AG10803 (cell line): ENCODE measurements at regions not wholly inside any gene's neighbourhood (a gene's known extent, or its start where the extent isn't known, plus 50 kb on each side); places are given as distances from the start of the nearest gene placed in this dataset.

Source experiments
- DNase-seq: peaks from one replicate; pipeline ENCODE4 v3.0.0; 2010; ENCODE audit warnings: low read depth
- H3K4me3 ChIP-seq: 2 replicates; pipeline ENCODE4 v1.5.1; 2011; ENCODE audit warnings: mild to moderate bottlenecking, low read length, control low read depth
- TF ChIP-seq, protein P1 (sequence below): conservative IDR thresholded peaks from 2 replicates; pipeline ENCODE4 v1.5.1; 2011; ENCODE audit warnings: mild to moderate bottlenecking, low read length, control low read depth, inconsistent platforms

DNA sequence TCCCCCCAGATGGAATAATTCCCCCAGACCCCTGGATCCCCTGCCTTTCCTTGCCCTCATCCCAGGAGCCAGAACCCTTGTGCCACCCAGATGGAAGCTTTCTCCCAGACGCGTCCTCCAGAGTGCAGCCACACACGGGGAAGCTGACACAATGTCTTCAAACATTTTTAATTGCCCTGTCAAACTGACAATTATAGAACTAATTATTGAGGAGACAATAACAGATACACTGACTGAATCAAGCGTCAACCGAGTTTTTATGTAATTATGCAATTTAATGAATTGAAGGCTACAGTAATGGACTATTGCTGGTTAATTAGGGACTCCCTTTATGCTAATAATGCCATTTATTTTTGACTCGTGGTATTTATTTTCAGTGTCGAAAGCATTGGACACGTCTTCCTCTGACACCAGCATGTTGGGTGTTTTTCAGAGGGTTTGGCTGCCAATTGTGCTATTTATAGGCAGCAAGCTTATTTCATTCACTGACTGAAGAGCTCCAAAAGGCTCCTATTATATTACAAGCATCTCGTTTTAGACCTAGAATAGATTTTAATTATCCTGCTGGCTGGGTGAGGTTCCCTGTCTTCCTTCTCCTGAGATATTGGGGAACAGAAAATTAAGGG lies 298.2 kb upstream of the C16orf82 start:
- no peak overlapping the region for H3K4me3 ChIP-seq
- no peak for DNase-seq
- TF ChIP-seq, protein P1, sequence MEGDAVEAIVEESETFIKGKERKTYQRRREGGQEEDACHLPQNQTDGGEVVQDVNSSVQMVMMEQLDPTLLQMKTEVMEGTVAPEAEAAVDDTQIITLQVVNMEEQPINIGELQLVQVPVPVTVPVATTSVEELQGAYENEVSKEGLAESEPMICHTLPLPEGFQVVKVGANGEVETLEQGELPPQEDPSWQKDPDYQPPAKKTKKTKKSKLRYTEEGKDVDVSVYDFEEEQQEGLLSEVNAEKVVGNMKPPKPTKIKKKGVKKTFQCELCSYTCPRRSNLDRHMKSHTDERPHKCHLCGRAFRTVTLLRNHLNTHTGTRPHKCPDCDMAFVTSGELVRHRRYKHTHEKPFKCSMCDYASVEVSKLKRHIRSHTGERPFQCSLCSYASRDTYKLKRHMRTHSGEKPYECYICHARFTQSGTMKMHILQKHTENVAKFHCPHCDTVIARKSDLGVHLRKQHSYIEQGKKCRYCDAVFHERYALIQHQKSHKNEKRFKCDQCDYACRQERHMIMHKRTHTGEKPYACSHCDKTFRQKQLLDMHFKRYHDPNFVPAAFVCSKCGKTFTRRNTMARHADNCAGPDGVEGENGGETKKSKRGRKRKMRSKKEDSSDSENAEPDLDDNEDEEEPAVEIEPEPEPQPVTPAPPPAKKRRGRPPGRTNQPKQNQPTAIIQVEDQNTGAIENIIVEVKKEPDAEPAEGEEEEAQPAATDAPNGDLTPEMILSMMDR: no peak

DNA sequence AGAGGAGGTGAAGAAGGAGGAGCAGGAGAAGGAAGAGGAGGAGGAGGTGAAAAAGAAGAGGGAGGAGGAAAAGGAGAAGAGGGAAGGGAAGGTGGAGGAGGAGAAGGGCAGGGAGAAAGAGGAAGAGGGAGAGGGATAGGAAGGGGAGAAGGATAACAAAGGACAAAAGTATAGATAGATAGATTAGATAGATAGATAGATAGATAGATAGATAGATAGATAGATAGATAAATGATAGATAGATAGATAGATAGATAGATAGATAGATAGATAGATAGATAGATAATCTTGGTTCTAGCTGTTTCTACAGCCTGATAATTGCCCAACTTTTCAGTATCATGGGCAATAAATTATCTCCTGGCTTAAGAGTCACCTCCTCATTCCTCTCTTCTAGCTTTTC lies 296.2 kb upstream of the C16orf82 start:
- no peak for DNase-seq
- H3K4me3 ChIP-seq: no peak overlapping the region
- TF ChIP-seq, protein P1: no peak

DNA sequence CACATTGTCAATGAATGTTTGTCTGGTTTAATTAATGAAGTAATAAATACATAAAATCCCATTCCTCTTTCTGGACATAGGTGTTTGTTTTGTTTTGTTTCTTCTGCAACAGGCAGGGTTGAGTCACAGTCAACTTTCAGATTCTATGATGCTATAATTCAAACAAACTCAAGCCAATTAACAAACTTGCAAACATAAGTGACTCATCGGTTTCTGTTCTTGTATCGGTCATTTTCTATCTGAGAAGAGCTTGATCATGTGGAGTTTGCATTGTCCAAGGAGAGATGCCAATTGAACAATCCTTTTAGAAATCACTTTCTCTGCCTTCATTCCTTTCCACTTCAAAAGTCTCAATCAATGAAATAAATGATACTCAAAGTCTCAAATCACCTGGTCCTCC lies 294.2 kb upstream of the C16orf82 start:
- no peak for DNase-seq

DNA sequence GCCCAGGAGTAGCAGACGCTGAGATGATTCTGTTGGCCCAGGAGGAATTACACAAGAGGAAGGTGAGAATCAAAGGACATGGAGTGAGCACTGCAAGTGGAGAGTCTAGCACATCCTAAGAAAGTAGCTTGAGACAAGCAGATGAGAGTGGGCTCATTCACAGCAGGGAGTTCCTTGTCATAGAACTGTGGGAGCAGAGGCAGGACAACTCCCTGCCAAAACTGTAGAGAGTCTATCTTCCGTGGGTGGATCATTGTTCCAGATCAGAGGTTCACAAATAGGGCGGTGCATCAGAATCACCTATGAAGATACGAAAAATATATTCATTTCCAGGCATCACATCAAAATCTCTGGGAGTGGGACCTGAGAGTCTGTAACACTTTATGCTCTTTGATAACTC lies 288.9 kb upstream of the C16orf82 start:
- no peak overlapping the region for H3K4me3 ChIP-seq
- no peak for DNase-seq
- TF ChIP-seq, protein P1: no peak

More for the DNA sequence above, 294.2 kb upstream of the C16orf82 start:
- no peak overlapping the region for H3K4me3 ChIP-seq
- TF ChIP-seq, protein P1: no peak

DNA sequence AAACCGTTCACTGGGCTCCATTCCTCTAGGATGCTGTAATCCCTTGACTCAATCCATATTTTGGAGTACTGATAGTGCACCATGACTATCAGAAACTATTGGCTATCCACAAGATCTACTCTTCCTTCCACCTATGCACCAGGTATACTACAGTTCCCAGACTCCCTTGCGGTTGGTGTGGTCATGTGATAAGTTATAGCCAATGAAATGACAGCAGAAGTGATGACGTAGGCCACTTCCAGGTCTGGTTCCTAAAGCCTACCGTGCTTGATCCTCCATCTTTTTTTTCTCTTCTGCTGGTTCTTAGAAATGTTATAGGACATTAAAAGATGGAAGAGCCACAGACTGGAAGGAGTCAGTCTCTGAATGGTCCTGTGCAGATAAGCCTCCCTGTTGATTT lies 278.8 kb upstream of the C16orf82 start:
- H3K4me3 ChIP-seq: no peak overlapping the region
- TF ChIP-seq, protein P1: no peak
- no peak for DNase-seq

DNA sequence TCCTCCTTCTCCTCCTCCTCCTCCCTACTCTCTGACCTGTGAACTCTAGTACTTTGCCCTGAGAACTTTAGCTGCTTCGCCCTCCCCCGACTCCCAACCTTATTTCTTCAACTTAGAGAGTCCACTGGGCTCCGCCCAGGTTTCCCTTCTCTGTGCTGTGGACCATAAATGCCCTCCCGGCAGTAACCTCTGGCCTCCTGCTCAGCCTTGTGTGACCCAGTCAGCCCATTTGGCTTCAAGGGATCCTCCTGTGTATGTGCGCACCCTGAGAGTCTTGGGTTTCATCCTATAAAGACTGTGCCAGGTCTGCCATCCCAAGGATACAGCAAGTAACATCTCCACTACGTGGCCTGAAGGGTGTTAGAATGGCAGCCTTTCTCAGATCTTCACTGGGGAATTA lies 275.6 kb upstream of the C16orf82 start:
- H3K4me3 ChIP-seq: no peak overlapping the region
- DNase-seq: no peak
- TF ChIP-seq, protein P1: no peak

DNA sequence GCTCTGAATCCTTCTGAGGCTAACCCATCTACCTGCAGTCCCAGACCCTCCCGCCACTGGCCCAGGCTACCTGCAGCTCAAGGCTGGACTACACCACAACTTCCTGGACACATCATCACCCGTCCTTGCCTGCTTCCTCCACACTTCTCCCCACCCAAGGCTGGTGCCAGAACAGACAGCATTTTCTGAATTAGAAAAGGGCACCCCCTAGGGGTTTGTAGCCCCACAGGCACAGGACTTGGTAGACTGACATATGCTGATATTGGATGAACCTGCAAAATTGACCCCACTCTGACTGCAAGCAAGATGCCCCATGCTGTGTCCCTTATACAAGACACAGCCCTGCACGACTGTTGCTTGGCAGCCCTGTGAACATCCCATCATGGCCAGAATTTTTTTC lies 271.5 kb upstream of the C16orf82 start:
- H3K4me3 ChIP-seq: no peak overlapping the region
- no peak for DNase-seq
- TF ChIP-seq, protein P1: no peak
